ENCODE measurements at regions not wholly inside any gene's neighbourhood (a gene's known extent, or its start where the extent isn't known, plus 50 kb on each side); places are given as distances from the start of the nearest gene placed in this dataset.

DNA sequence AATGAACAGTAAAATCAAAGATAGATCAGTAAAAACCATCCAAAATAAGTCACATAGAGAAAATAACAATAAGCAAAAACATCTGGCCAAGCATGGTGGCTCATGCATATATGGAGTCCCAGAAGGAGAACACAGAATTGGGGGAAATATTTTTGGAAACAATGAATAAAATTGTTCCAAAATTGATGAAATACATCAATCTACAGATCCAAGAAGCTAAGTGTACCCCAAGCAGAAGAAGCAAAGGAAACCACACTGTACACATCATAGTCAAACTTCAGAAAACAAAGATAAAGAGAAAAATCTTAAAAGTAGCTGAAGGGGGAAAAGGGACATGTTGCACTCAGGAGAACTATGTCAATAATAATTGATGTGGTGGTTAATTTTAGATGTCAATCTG lies 80.4 kb upstream of the RMP24 start:
- TF ChIP-seq POLR2A (IDR thresholded peaks at IDR 0.05; ENCODE audit: low read depth, low read length) (no peak), SPI1 (IDR thresholded peaks at IDR 0.05; ENCODE audit: low read depth, low read length) (no peak)

All from GM12891 (cell line).